ENCODE measurements at regions not wholly inside any gene's neighbourhood (a gene's known extent, or its start where the extent isn't known, plus 50 kb on each side); places are given as distances from the start of the nearest gene placed in this dataset.

DNA sequence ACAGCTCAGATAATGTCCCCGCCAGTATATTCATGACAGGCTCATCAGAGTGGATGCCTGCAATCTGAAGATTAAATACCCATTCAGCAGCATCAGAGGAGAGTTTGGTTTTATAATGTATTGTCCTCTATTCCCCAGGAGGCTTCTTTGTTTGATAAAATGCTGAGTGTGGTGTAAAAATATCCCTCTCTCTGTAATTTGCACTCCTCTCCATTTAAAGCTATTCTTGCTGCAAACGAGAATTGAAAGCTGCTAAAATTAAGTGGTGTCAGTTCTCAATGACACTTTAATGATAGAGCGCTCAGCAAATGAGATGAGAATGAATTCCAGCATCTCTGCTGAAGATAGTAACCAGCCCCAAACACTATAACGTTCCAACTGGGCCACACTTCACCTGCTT lies 205.7 kb upstream of the RRP15 start:
- TF ChIP-seq CTCF (IDR thresholded peaks at IDR 0.05; ENCODE audit: partially characterized antibody, unreplicated experiment) = no peak
- Mint-ChIP-seq H3K4me1 (ENCODE audit: low read depth, unreplicated experiment) (peaks cover 42% of the 10 kb centered on the region), H3K4me3 (ENCODE audit: unreplicated experiment) (peak overlapping the region; percentile 39), H3K27me3 (ENCODE audit: unreplicated experiment) (peaks cover 5% of the 10 kb centered on the region), H3K36me3 (ENCODE audit: unreplicated experiment) (peaks cover 16% of the 10 kb centered on the region), H3K9me3 (ENCODE audit: unreplicated experiment) (peaks cover 16% of the 10 kb centered on the region), H3K27ac (ENCODE audit: unreplicated experiment) (peak overlapping the region; percentile 86)
- no peak for DNase-seq

DNA sequence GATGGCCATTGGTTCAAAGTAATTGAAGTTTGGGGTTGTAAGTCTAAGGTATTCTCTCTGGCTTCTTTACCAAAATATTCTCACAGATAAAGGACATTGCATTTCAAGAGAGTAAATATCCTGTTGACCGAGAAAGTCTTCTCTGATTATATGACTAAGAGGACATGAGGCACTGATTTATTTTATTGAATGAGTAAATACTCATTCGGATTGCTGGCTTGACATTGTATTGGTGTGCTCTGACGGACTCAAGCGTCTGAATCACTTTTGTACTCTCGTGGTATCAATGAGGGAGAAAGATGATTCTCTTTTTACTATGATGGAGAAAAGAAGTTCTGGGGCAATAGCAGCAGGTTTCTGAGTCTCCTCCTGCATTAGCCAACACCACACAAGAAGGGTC lies 205.3 kb upstream of the RRP15 start:
- peaks cover 16% of the 10 kb centered on the region for H3K36me3 Mint-ChIP-seq (ENCODE audit: unreplicated experiment)
- peaks cover 5% of the 10 kb centered on the region for H3K27me3 Mint-ChIP-seq (ENCODE audit: unreplicated experiment)

GRCh38 chr1:218080863-218081262 lies 204.2 kb upstream of the RRP15 start:
- TF ChIP-seq CTCF (IDR thresholded peaks at IDR 0.05; ENCODE audit: partially characterized antibody, unreplicated experiment) = no peak
- peaks cover 15% of the 10 kb centered on the region for H3K9me3 Mint-ChIP-seq (ENCODE audit: unreplicated experiment)
- peak; percentile 45 for DNase-seq
- peaks cover 12% of the 10 kb centered on the region for H3K36me3 Mint-ChIP-seq (ENCODE audit: unreplicated experiment)
- peak overlapping the region; percentile 86 for H3K27ac Mint-ChIP-seq (ENCODE audit: unreplicated experiment)
- H3K4me1 Mint-ChIP-seq (ENCODE audit: low read depth, unreplicated experiment) = peaks cover 42% of the 10 kb centered on the region
- H3K4me3 Mint-ChIP-seq (ENCODE audit: unreplicated experiment) = peak overlapping the region; percentile 14
- H3K27me3 Mint-ChIP-seq (ENCODE audit: unreplicated experiment) = peaks cover 5% of the 10 kb centered on the region

More for the DNA sequence above, 205.3 kb upstream of the RRP15 start:
- no peak for TF ChIP-seq CTCF (IDR thresholded peaks at IDR 0.05; ENCODE audit: partially characterized antibody, unreplicated experiment)
- peaks cover 42% of the 10 kb centered on the region for H3K4me1 Mint-ChIP-seq (ENCODE audit: low read depth, unreplicated experiment)
- H3K4me3 Mint-ChIP-seq (ENCODE audit: unreplicated experiment) = no peak overlapping the region
- H3K27ac Mint-ChIP-seq (ENCODE audit: unreplicated experiment) = peak overlapping the region; percentile 36
- no peak for DNase-seq
- H3K9me3 Mint-ChIP-seq (ENCODE audit: unreplicated experiment) = peaks cover 16% of the 10 kb centered on the region

DNA sequence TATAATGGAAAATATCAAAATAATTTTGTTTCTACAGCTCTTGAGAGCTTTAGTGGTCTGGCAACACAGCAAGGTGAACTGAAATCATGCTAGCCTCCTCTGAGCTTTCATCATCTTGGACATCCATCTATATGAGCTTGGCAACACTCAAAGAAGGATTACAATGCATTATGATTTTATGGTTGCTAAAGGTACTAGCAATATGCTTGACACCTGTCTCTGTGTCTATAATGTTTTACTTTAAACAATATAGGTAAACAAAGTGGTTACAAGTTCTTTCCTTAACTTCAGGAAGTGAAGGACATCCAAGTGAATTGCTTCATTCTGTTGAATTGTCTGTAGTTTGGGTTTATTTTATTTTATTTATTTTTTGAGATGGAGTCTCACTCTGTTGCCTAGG lies 203.7 kb upstream of the RRP15 start:
- peaks cover 11% of the 10 kb centered on the region for H3K36me3 Mint-ChIP-seq (ENCODE audit: unreplicated experiment)
- no peak for TF ChIP-seq CTCF (IDR thresholded peaks at IDR 0.05; ENCODE audit: partially characterized antibody, unreplicated experiment)
- no peak overlapping the region for H3K4me3 Mint-ChIP-seq (ENCODE audit: unreplicated experiment)
- peak overlapping the region; percentile 86 for H3K27ac Mint-ChIP-seq (ENCODE audit: unreplicated experiment)
- DNase-seq = no peak
- peaks cover 42% of the 10 kb centered on the region for H3K4me1 Mint-ChIP-seq (ENCODE audit: low read depth, unreplicated experiment)
- H3K9me3 Mint-ChIP-seq (ENCODE audit: unreplicated experiment) = peaks cover 15% of the 10 kb centered on the region
- H3K27me3 Mint-ChIP-seq (ENCODE audit: unreplicated experiment) = peaks cover 5% of the 10 kb centered on the region

DNA sequence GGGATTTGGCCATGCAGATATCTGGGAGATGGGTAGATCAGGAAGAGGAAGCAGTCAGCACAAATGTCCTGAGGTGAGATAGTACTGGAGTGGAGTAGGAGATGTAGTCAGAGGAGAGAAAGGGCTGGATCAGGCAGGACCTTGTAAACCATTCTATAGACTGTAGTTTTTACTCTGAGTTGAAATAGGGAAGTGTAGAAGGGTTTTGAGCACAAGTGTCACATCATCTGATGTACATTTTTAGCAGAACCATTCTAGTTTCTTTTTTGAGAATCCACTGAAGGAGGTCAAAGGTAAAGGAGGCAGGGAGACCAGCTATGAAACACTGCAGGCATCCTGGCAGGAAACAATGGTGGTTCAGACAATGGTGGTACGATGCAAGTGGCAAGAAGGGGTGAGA lies 194.6 kb upstream of the RRP15 start:
- H3K4me1 Mint-ChIP-seq (ENCODE audit: low read depth, unreplicated experiment) = no peaks in the 10 kb centered on the region
- H3K36me3 Mint-ChIP-seq (ENCODE audit: unreplicated experiment) = no peaks in the 10 kb centered on the region
- DNase-seq = no peak
- peaks cover 3% of the 10 kb centered on the region for H3K27me3 Mint-ChIP-seq (ENCODE audit: unreplicated experiment)
- H3K4me3 Mint-ChIP-seq (ENCODE audit: unreplicated experiment) = no peak overlapping the region
- no peak for TF ChIP-seq CTCF (IDR thresholded peaks at IDR 0.05; ENCODE audit: partially characterized antibody, unreplicated experiment)
- H3K9me3 Mint-ChIP-seq (ENCODE audit: unreplicated experiment) = no peaks in the 10 kb centered on the region
- H3K27ac Mint-ChIP-seq (ENCODE audit: unreplicated experiment) = no peak overlapping the region

Data from glutamatergic neuron (in vitro differentiated cells).